ENCODE measurements at regions not wholly inside any gene's neighbourhood (a gene's known extent, or its start where the extent isn't known, plus 50 kb on each side); places are given as distances from the start of the nearest gene placed in this dataset.

DNA sequence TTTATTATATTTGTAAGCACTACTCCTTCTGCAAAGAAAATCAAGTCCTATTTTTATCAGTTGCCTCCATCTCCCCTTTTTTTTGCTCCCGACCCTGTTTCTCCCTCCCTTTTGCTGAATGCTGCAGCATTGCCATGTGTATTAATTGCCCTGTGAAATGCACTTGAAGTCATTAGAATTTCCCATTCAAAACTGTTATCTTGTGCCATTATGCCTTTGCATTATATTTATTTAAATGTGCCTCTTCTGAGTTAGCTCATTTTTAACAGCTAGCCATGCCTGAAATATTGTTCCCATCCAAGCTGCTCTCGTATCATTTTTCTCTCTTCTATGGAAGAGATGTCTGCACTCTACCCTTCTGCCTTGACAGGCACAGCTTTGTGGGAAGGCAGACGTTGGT lies 404.0 kb upstream of the PLXNA2 start:
- H3K27ac ChIP-seq (ENCODE audit: low read depth, low read length), result no peak overlapping the region
- DNase-seq, result no peak
- H3K36me3 Mint-ChIP-seq (ENCODE audit: low read depth), result no peaks in the 10 kb centered on the region
- H3K9ac ChIP-seq (ENCODE audit: extremely low read depth, low read length, poor library complexity, severe bottlenecking), result no peak overlapping the region
- H3K4me1 Mint-ChIP-seq, result peaks cover 12% of the 10 kb centered on the region
- no peak overlapping the region for H3K27ac Mint-ChIP-seq
- no peaks in the 10 kb centered on the region for H3K9me3 ChIP-seq (ENCODE audit: control insufficient read depth, low read length)
- 94 to 100% methylated on average over 3 of the region's 3 CpGs for WGBS, 2 experiments (ENCODE audit: insufficient coverage in 1 of 2, insufficient read length in 1 of 2)
- H3K27me3 ChIP-seq (ENCODE audit: control insufficient read depth, insufficient read depth, low read length, poor library complexity, severe bottlenecking), result no peaks in the 10 kb centered on the region
- no peak overlapping the region for H3K4me3 Mint-ChIP-seq
- H3K36me3 ChIP-seq (ENCODE audit: control insufficient read depth, insufficient read depth, low read length), result no peaks in the 10 kb centered on the region
- TF ChIP-seq CTCF (conservative IDR thresholded peaks at IDR 0.05), result no peak
- H3K27me3 Mint-ChIP-seq (ENCODE audit: insufficient read depth), result no peaks in the 10 kb centered on the region
- H3K4me3 ChIP-seq (ENCODE audit: low read length), result no peak overlapping the region
- H3K9me3 Mint-ChIP-seq, result no peaks in the 10 kb centered on the region
- H3K4me1 ChIP-seq (ENCODE audit: control insufficient read depth, insufficient read depth, low read length), result no peaks in the 10 kb centered on the region

DNA sequence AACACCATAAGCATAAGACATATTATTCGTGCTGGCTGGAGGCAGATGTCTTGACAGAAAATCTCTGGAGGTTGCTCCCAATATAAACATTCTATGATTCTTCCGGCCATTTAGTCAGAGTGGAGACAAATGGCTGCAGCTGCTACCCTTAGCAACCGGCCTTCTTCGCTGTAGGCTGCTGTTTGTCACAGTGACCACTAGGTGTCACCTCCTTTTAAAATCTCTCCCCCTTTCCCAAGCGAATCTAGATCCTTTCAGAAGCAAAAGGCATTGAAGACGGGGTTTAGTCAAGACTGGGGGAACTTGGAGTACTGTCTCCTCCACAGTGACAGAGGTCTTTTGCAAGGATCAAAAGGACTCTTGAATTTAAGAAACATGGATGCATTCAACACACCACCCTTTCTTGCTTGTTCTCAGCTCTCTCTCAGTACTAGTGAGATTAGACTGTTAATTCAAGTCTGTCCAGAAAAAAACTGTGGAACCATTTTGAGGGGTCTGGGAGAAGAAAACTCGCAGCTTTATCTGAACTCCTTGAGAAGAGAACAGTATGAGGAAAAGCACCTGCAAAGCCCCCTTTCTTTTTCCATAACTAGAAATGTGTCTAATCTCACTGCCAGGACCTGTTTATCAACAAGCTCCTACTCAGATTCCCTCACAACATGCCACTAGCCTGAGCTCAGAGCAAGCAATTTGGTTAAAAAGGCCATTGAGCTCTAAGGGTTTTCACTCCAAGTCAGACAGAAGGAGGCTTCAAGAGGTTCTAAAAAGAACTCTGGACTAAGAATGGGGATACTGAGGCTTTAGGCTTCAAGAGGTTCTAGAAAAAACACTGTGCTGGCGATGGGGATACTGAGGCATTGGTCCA lies 408.3 kb upstream of the PLXNA2 start:
- no peak overlapping the region for H3K27ac ChIP-seq (ENCODE audit: low read depth, low read length)

GRCh38 chr1:208653426-208653825 lies 409.2 kb upstream of the PLXNA2 start:
- H3K9me3 ChIP-seq (ENCODE audit: control insufficient read depth, low read length), result no peaks in the 10 kb centered on the region
- H3K27ac ChIP-seq (ENCODE audit: low read depth, low read length), result no peak overlapping the region
- H3K27me3 Mint-ChIP-seq (ENCODE audit: insufficient read depth), result peaks cover 13% of the 10 kb centered on the region

More for the DNA sequence above, 408.3 kb upstream of the PLXNA2 start:
- H3K4me3 ChIP-seq (ENCODE audit: low read length), result no peak overlapping the region
- no peak overlapping the region for H3K9ac ChIP-seq (ENCODE audit: extremely low read depth, low read length, poor library complexity, severe bottlenecking)
- H3K9me3 ChIP-seq (ENCODE audit: control insufficient read depth, low read length), result no peaks in the 10 kb centered on the region
- no peak overlapping the region for H3K4me3 Mint-ChIP-seq
- H3K27me3 Mint-ChIP-seq (ENCODE audit: insufficient read depth), result peaks cover 13% of the 10 kb centered on the region
- H3K36me3 Mint-ChIP-seq (ENCODE audit: low read depth), result no peaks in the 10 kb centered on the region
- peak; percentile 86 for DNase-seq
- no peaks in the 10 kb centered on the region for H3K36me3 ChIP-seq (ENCODE audit: control insufficient read depth, insufficient read depth, low read length)
- no peaks in the 10 kb centered on the region for H3K9me3 Mint-ChIP-seq
- WGBS, 2 experiments (ENCODE audit: insufficient coverage in 1 of 2, insufficient read length in 1 of 2), result 35 to 59% methylated on average over 4 to 8 of the region's 8 CpGs
- H3K27me3 ChIP-seq (ENCODE audit: control insufficient read depth, insufficient read depth, low read length, poor library complexity, severe bottlenecking), result no peaks in the 10 kb centered on the region
- peaks cover 20% of the 10 kb centered on the region for H3K4me1 Mint-ChIP-seq
- peak; percentile 93 for TF ChIP-seq CTCF (conservative IDR thresholded peaks at IDR 0.05)
- no peak overlapping the region for H3K27ac Mint-ChIP-seq
- H3K4me1 ChIP-seq (ENCODE audit: control insufficient read depth, insufficient read depth, low read length), result no peaks in the 10 kb centered on the region

More at GRCh38 chr1:208653426-208653825, 409.2 kb upstream of the PLXNA2 start:
- H3K36me3 ChIP-seq (ENCODE audit: control insufficient read depth, insufficient read depth, low read length), result no peaks in the 10 kb centered on the region
- Mint-ChIP-seq H3K4me1 (peaks cover 21% of the 10 kb centered on the region), H3K9me3 (no peaks in the 10 kb centered on the region), H3K36me3 (ENCODE audit: low read depth) (no peaks in the 10 kb centered on the region), H3K27ac (no peak overlapping the region), H3K4me3 (no peak overlapping the region)
- H3K9ac ChIP-seq (ENCODE audit: extremely low read depth, low read length, poor library complexity, severe bottlenecking), result no peak overlapping the region
- WGBS, 2 experiments (ENCODE audit: insufficient coverage in 1 of 2, insufficient read length in 1 of 2), result 90 to 93% methylated on average over 3 to 4 of the region's 4 CpGs
- no peak overlapping the region for H3K4me3 ChIP-seq (ENCODE audit: low read length)
- no peaks in the 10 kb centered on the region for H3K4me1 ChIP-seq (ENCODE audit: control insufficient read depth, insufficient read depth, low read length)
- DNase-seq, result no peak
- no peak for TF ChIP-seq CTCF (conservative IDR thresholded peaks at IDR 0.05)
- no peaks in the 10 kb centered on the region for H3K27me3 ChIP-seq (ENCODE audit: control insufficient read depth, insufficient read depth, low read length, poor library complexity, severe bottlenecking)

All from endodermal cell (in vitro differentiated cells).